ENCODE measurements at regions not wholly inside any gene's neighbourhood (a gene's known extent, or its start where the extent isn't known, plus 50 kb on each side); places are given as distances from the start of the nearest gene placed in this dataset.

DNA sequence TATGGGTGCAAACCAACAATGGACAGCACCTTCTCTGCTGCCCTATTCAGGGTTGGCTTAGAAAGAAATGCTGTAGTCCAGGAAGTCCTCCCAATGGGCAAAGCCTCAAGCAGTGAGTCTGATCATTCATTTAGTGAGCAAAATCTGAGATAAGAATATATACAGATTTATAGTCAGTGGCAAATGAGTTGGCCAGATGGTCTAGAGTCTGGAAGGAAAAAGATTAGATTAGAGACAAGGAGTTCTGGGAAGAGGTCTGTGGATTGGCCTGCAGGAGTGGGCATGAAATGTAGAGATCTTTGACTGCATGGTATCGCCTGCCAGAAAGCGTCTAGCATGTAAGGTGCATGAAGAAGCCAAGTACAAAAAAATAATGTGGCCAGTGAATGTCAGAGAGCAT, 201.9 kb upstream of the PTER start:
- TF ChIP-seq BHLHE40 (IDR thresholded peaks at IDR 0.05; ENCODE audit: low read depth, low read length) (no peak), RCOR1 (IDR thresholded peaks at IDR 0.05; ENCODE audit: insufficient replicate concordance, low read length) (no peak), RFX5 (IDR thresholded peaks at IDR 0.05; ENCODE audit: low read depth, low read length) (no peak), MAFK (IDR thresholded peaks at IDR 0.05; ENCODE audit: low read depth, low read length) (no peak), POLR2A (IDR thresholded peaks at IDR 0.05; ENCODE audit: low read depth, low read length) (no peak), RAD21 (IDR thresholded peaks at IDR 0.05; ENCODE audit: low read length) (no peak), MAZ (IDR thresholded peaks at IDR 0.05; ENCODE audit: borderline replicate concordance, low read depth, low read length) (no peak), CEBPB (IDR thresholded peaks at IDR 0.05; ENCODE audit: low read depth, low read length) (no peak), FOS (IDR thresholded peaks at IDR 0.05; ENCODE audit: low read depth, low read length) (no peak), MXI1 (IDR thresholded peaks at IDR 0.05; ENCODE audit: borderline replicate concordance, low read depth, low read length) (no peak)
- TF ChIP-seq, protein P1, sequence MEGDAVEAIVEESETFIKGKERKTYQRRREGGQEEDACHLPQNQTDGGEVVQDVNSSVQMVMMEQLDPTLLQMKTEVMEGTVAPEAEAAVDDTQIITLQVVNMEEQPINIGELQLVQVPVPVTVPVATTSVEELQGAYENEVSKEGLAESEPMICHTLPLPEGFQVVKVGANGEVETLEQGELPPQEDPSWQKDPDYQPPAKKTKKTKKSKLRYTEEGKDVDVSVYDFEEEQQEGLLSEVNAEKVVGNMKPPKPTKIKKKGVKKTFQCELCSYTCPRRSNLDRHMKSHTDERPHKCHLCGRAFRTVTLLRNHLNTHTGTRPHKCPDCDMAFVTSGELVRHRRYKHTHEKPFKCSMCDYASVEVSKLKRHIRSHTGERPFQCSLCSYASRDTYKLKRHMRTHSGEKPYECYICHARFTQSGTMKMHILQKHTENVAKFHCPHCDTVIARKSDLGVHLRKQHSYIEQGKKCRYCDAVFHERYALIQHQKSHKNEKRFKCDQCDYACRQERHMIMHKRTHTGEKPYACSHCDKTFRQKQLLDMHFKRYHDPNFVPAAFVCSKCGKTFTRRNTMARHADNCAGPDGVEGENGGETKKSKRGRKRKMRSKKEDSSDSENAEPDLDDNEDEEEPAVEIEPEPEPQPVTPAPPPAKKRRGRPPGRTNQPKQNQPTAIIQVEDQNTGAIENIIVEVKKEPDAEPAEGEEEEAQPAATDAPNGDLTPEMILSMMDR (conservative IDR thresholded peaks at IDR 0.05; ENCODE audit: low read depth, low read length), result no peak

Data from IMR-90 (cell line).